Panc1 (cell line): ENCODE measurements at regions not wholly inside any gene's neighbourhood (a gene's known extent, or its start where the extent isn't known, plus 50 kb on each side); places are given as distances from the start of the nearest gene placed in this dataset.

Experiments used
- POLR2AphosphoS5 ChIP-seq: IDR thresholded peaks from 2 replicates; pipeline ENCODE4 v1.6.1; 2012; ENCODE audit warnings: mild to moderate bottlenecking, low read depth, low read length, moderate library complexity
- REST ChIP-seq, 2 experiments: IDR thresholded peaks; 2 replicates each; pipeline ENCODE4 v1.6.1; 2011 to 2012; ENCODE audit warnings: low read depth in 2 of 2, control low read depth in 1 of 2, low read length in 1 of 2, mild to moderate bottlenecking in 1 of 2, moderate library complexity in 1 of 2; ENCODE audit not compliant: insufficient read depth in 1 of 2
- TCF7L2 ChIP-seq: IDR thresholded peaks from 2 replicates; pipeline ENCODE4 v1.6.1; 2011; ENCODE audit warnings: mild to moderate bottlenecking, low read depth, low read length, inconsistent platforms
- TF ChIP-seq, protein P1 (sequence below): fragments of 450-650 bp; IDR thresholded peaks from 2 replicates; pipeline ENCODE4 v1.5.1; 2017; ENCODE audit warnings: mild to moderate bottlenecking

DNA sequence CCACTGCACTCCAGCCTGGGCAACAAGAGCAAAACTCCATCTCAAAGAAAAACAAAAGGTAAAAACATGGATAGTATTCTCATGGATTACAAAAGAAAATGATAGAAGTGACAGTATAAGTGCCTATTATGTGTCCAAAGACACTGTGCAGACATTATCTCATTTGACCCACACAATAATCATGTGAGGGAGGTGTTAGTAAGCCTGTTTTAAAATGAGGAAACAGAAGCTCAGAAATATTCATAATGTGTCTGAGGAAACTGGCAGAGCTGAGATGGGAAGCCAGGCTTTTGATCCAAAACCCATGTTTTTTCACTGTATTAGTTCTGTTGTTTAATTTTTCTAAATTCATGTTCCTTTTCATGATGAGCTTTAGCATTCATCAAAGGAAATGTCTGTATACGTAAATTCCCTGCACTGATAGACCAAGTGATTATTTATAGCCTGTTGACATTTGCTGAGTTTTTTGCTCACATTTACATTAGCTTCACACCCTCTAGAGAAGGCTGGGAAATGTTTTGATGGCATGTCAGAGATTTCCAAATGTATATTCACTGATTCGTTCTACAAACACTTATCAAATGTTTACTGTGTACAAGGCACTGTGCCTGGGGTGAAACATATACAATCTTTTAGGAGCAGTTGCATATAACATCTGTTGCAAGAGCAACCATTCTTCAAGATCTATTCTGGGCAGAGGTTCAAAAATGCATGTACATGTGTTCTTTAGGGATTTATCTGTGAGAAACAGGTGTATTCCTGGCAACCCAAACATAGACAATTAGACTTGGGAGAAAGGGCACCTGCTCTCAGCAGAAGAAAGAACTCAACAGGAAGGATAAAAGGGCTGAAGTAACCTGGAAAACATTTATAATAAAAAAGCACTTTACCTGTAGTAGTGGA is 331.5 kb downstream of the SAMD5 start:
- TF ChIP-seq, protein P1, sequence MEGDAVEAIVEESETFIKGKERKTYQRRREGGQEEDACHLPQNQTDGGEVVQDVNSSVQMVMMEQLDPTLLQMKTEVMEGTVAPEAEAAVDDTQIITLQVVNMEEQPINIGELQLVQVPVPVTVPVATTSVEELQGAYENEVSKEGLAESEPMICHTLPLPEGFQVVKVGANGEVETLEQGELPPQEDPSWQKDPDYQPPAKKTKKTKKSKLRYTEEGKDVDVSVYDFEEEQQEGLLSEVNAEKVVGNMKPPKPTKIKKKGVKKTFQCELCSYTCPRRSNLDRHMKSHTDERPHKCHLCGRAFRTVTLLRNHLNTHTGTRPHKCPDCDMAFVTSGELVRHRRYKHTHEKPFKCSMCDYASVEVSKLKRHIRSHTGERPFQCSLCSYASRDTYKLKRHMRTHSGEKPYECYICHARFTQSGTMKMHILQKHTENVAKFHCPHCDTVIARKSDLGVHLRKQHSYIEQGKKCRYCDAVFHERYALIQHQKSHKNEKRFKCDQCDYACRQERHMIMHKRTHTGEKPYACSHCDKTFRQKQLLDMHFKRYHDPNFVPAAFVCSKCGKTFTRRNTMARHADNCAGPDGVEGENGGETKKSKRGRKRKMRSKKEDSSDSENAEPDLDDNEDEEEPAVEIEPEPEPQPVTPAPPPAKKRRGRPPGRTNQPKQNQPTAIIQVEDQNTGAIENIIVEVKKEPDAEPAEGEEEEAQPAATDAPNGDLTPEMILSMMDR = no peak
- TF ChIP-seq REST (IDR thresholded peaks at IDR 0.05; ENCODE audit: insufficient read depth in 1 of 2, low read depth in 2 of 2, low read length in 1 of 2) (no peak), POLR2AphosphoS5 (no peak), TCF7L2 (no peak)
